Activated naive CD4-positive, alpha-beta T cell treated with anti-CD3 and anti-CD28 coated beads, Interleukin-2, amount 10 ng/mL, durations not matched to agents 7 days and 5 days (primary cell): ENCODE measurements at regions not wholly inside any gene's neighbourhood (a gene's known extent, or its start where the extent isn't known, plus 50 kb on each side); places are given as distances from the start of the nearest gene placed in this dataset.
"Not testable (repeated sequence)": the region's sequence is repeated elsewhere in the genome, so short reads cannot be mapped to it uniquely, and the experiment has no call there.

Experiments used
- CTCF ChIA-PET: fragments of 350-600 bp; sonication (Branson Sonifier 250); formaldehyde crosslinking; loops from one replicate; lab custom pipeline; 2021; ENCODE audit warnings: antibody characterized with exemption; lab: Charles Lee
- DNase-seq: peaks from one replicate; pipeline ENCODE4 v3.0.0-alpha.2; 2020
- H3K27ac Mint-ChIP-seq: one replicate; pipeline ENCODE4 v1.8.0; 2021; ENCODE audit warnings: mild to moderate bottlenecking, moderate library complexity, mixed read lengths
- H3K27me3 Mint-ChIP-seq: one replicate; pipeline ENCODE4 v1.8.0; 2021; ENCODE audit warnings: mild to moderate bottlenecking, mixed read lengths
- H3K36me3 Mint-ChIP-seq: one replicate; pipeline ENCODE4 v1.8.0; 2021; ENCODE audit warnings: mixed read lengths
- H3K4me1 Mint-ChIP-seq: one replicate; pipeline ENCODE4 v1.8.0; 2021; ENCODE audit warnings: mixed read lengths
- H3K4me3 Mint-ChIP-seq: one replicate; pipeline ENCODE4 v1.8.0; 2021; ENCODE audit warnings: mild to moderate bottlenecking, moderate library complexity, mixed read lengths
- H3K9me3 Mint-ChIP-seq: one replicate; pipeline ENCODE4 v1.8.0; 2021; ENCODE audit warnings: mixed read lengths

DNA sequence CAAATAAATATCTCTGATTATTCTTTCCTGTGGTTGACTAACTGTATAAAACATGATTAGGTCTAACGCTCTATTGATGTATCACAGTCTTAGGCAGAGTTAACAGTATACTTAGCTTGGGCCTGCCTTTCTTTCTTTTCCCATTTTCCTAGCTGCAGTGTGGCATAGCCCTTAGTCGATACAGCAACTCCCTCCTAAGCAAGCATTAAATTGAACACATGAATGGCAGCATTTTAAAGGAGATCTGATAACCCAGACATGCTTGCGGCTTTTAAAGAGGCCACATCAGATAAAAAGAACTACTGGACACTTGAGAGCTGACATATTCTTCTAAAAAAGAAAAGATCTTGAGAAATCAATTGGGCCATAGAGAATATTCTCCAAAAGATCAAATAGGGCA is 312.0 kb upstream of the TMPRSS15 start:
- DNase-seq, result no peak
- H3K27ac Mint-ChIP-seq, result no peak overlapping the region
- no peak overlapping the region for H3K4me3 Mint-ChIP-seq
- peaks cover 8% of the 10 kb centered on the region for H3K9me3 Mint-ChIP-seq
- H3K27me3 Mint-ChIP-seq, result no peaks in the 10 kb centered on the region
- CTCF ChIA-PET, result no interaction called here
- H3K4me1 Mint-ChIP-seq, result no peaks in the 10 kb centered on the region
- H3K36me3 Mint-ChIP-seq, result no peaks in the 10 kb centered on the region

DNA sequence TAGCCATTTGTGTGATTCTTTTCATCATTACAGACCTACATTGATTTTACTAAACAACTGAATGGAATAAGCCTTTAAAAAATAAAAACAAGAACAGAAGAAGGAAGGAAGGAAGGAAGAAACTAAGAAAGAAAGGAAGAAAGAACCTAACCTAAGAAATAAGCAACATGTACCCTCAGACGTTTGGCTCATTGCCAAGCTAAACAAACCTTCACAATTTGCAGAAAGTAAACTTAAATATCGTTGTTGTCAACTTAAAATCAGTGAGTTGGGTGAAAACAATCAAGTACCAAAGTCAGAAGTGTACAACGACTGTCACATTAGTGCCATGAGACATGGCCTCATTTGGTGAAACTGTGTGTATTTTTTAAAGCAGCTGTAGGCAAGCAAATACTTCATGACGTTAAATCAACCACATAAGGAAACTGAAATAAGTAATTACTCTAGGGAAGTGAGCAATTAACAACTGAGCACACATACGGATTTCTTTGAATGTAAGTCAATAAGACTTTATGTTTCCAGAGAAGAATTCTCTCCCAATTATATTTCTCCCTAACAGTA is 313.1 kb upstream of the TMPRSS15 start:
- Mint-ChIP-seq H3K4me3 (no peak overlapping the region), H3K4me1 (no peaks in the 10 kb centered on the region), H3K36me3 (no peaks in the 10 kb centered on the region), H3K27me3 (no peaks in the 10 kb centered on the region), H3K27ac (no peak overlapping the region), H3K9me3 (peaks cover 8% of the 10 kb centered on the region)
- no peak for DNase-seq
- CTCF ChIA-PET, result no interaction called here

DNA sequence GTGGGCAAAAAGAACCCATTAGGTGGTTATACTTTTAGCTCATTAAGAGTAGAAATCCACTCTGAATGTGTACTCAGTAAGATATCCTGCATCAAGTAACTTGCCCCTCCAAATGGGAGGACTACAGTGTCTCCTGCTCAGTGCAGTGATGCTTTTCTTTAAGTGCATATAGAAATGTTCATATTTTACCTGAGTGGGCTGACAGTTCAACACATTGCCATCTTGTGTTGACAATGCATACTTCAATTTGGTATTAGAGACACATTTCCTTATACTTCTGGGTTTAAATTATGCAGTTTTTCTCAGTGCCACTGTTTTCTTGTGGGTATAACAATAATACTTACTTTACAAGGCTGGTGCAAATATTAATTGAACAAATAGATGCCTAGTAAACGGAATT is 318.6 kb upstream of the TMPRSS15 start:
- Mint-ChIP-seq H3K27ac (no peak overlapping the region), H3K4me1 (no peaks in the 10 kb centered on the region), H3K27me3 (no peaks in the 10 kb centered on the region), H3K36me3 (no peaks in the 10 kb centered on the region), H3K9me3 (peaks cover 8% of the 10 kb centered on the region), H3K4me3 (no peak overlapping the region)
- no peak for DNase-seq
- CTCF ChIA-PET, result interaction anchor here (0.6 kb wide), 1 partner anchor 315 kb away, joined by 4 read pairs; no protein-coding TSS in a partner anchor

DNA sequence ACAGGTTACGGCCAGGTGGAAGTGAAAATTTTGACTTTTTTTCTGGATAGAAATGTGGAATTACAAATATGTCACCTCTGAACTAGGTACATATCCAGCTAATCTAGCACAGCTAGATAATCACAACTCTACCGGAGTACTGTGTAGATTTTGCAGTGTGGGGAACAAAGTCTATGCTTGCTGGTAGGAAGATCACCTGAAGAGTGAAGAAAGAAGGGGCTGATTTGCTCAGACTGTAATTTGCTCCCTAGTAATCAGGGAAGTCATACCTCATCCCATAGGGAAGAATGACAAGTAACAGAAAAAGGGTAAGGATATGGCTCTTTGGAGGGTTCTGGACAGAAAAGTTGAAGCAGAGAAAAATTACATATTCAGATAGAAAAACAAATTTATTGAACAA is 319.6 kb upstream of the TMPRSS15 start:
- no peak overlapping the region for H3K27ac Mint-ChIP-seq
- peaks cover 8% of the 10 kb centered on the region for H3K9me3 Mint-ChIP-seq
- H3K27me3 Mint-ChIP-seq, result no peaks in the 10 kb centered on the region
- no peak for DNase-seq
- H3K4me3 Mint-ChIP-seq, result no peak overlapping the region
- H3K4me1 Mint-ChIP-seq, result no peaks in the 10 kb centered on the region
- H3K36me3 Mint-ChIP-seq, result no peaks in the 10 kb centered on the region
- CTCF ChIA-PET, result no interaction called here

DNA sequence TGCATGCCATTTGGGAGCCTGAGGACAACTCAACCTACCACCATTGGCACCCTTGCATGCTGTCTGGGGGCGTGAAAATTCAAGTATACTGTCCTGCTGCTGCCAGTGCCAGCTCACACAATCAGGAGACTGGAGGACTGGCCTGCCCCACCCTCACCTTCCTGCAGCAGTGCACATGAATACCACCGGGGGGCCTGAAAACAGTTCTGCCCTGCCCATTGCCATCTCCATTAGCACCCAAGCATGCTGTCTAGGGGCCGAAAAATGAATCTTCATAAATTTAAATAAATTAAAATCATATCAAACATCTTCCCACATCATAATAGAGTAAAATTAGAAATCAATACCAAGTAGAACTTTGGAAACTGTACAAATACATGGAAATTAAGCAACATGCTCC is 322.1 kb upstream of the TMPRSS15 start:
- Mint-ChIP-seq H3K9me3 (peaks cover 8% of the 10 kb centered on the region), H3K4me1 (no peaks in the 10 kb centered on the region), H3K4me3 (no peak overlapping the region), H3K36me3 (no peaks in the 10 kb centered on the region), H3K27me3 (no peaks in the 10 kb centered on the region), H3K27ac (no peak overlapping the region)
- no peak for DNase-seq
- CTCF ChIA-PET, result no interaction called here

DNA sequence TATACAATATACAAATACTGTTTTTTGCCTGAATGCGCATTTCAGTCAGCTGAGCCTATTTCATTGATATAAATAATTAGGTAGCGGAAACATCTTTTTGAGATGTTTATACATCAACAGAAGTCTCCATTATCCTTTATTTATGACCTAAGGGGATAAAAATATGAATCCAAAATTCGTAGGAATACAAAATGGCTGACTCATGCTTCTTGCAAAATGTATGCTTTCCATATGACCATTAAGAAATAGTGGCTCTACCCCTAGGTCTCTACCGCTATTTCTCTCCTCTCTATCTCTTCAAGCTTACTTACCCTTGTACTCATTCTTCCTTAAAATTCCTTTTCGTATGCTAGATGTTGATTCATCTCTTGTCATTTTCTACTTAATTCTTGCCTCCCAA is 338.4 kb upstream of the TMPRSS15 start:
- Mint-ChIP-seq H3K27ac (no peak overlapping the region), H3K9me3 (peaks cover 3% of the 10 kb centered on the region), H3K36me3 (no peaks in the 10 kb centered on the region), H3K27me3 (no peaks in the 10 kb centered on the region), H3K4me1 (no peaks in the 10 kb centered on the region), H3K4me3 (no peak overlapping the region)
- no peak for DNase-seq
- CTCF ChIA-PET, result no interaction called here

DNA sequence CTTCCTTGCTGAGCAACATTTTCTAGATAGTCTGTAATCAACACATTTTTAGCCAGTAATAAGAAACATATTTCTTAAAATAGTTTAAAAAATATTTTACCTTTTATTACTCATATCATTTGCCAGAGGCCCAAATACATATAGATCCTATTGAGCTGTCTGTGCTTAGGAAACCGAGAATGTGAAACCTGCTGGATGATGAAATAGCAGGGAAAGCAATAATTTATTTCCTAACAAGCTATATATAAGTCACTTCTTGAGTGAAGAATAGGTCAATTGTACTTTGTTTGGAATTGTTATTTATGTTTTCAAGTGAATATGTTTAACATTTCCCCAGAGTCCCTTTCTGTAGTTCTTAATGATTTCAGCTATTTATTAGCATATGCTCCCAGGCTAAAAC is 339.9 kb upstream of the TMPRSS15 start:
- H3K4me3 Mint-ChIP-seq, result no peak overlapping the region
- CTCF ChIA-PET, result interaction anchor here (1.2 kb wide), 1 partner anchor 9 kb away, joined by 3 read pairs; no protein-coding TSS in a partner anchor
- H3K36me3 Mint-ChIP-seq, result no peaks in the 10 kb centered on the region
- H3K4me1 Mint-ChIP-seq, result no peaks in the 10 kb centered on the region
- DNase-seq, result no peak
- no peak overlapping the region for H3K27ac Mint-ChIP-seq
- H3K27me3 Mint-ChIP-seq, result no peaks in the 10 kb centered on the region
- peaks cover 3% of the 10 kb centered on the region for H3K9me3 Mint-ChIP-seq

DNA sequence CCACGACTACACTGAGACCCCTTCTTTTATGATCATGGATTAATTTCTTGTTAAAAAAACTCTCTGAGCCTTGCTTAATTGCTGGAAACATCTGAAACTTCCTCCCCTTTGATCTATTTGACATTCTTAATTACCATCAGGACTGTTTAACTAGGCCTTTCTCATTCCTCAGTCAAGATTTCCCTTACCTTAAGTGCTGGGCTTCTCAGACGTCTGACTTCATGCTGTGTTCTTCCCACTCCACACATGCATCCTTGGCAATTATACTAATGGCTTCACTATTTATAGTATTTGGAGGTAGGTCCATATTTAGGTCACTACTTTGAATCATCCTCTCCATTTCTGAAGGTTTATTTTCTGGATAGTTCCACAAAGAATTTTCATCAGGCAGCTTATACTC is 341.3 kb upstream of the TMPRSS15 start:
- H3K27ac Mint-ChIP-seq, result no peak overlapping the region
- H3K4me3 Mint-ChIP-seq, result no peak overlapping the region
- DNase-seq, result no peak
- CTCF ChIA-PET, result no interaction called here
- H3K36me3 Mint-ChIP-seq, result no peaks in the 10 kb centered on the region
- H3K4me1 Mint-ChIP-seq, result no peaks in the 10 kb centered on the region
- H3K27me3 Mint-ChIP-seq, result no peaks in the 10 kb centered on the region
- H3K9me3 Mint-ChIP-seq, result peaks cover 8% of the 10 kb centered on the region

DNA sequence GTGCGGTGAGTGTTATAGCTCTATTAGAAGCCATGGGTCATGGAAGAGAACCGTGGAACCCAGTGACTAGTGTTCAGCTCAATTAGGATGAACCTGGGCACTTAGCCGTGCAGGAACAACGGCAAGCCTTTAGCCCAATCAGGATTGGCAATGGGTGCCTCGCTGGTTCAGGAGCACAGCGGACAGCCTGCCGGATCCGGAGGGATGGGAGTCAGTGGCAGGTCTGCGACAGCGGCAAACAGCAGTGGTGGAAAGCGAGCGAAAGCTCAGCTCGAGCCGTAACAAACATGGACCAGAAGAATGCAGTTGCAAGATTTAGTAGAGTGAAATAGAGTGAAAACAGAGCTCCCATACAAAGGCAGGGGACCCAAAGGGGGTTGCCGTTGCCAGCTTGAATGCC is 349.3 kb upstream of the TMPRSS15 start:
- CTCF ChIA-PET, result interaction anchor here (0.8 kb wide), 1 partner anchor 9 kb away, joined by 3 read pairs; no protein-coding TSS in a partner anchor
- H3K4me1 Mint-ChIP-seq, H3K4me3 Mint-ChIP-seq, DNase-seq, H3K27ac Mint-ChIP-seq, H3K27me3 Mint-ChIP-seq, H3K36me3 Mint-ChIP-seq: not testable (repeated sequence)
- peaks cover 29% of the 10 kb centered on the region for H3K9me3 Mint-ChIP-seq

DNA sequence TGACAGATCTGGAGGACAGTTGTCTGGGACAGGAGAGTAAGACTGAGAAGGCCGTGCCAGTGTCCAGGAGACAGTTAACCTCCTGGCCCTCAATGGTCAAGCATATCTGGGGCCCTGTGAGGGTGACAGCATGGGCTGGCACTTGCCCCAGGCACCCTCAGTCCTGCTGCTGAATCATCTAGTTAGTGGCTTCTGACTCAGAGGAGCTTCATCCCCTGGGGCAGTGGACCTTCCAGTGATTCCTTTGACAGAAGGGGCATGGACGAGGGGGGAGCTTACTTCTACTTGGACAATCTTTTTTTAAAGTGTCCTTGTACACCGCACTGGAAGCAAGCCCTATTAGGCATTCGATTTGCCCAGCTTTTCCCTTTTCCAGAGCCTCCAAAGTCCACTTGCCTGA is 352.7 kb upstream of the TMPRSS15 start:
- H3K4me3 Mint-ChIP-seq, DNase-seq, H3K27me3 Mint-ChIP-seq, H3K4me1 Mint-ChIP-seq, CTCF ChIA-PET, H3K27ac Mint-ChIP-seq, H3K36me3 Mint-ChIP-seq: not testable (repeated sequence)
- peaks cover 22% of the 10 kb centered on the region for H3K9me3 Mint-ChIP-seq

DNA sequence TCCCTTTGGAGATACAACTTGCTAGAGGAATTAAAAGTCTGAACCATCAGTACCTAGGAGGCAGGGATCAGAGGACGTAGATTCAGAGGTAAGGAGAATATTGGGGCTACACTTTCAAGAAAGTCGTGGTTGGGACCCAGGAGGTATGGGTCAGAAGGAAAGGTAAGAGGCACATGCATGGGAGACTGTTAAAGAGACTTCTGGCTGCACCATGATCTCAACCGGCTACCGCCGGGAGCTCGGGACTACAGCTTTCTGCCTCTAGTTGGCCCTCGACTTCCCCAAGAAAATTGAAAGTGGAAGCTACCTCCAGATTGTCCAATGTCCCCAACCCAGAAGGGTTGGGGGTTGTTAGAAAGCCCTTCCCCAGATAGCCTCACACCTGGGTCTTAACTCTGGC is 355.7 kb upstream of the TMPRSS15 start:
- peaks cover 18% of the 10 kb centered on the region for H3K9me3 Mint-ChIP-seq
- no peaks in the 10 kb centered on the region for H3K4me1 Mint-ChIP-seq
- CTCF ChIA-PET, result no interaction called here
- H3K27me3 Mint-ChIP-seq, result no peaks in the 10 kb centered on the region
- no peak for DNase-seq
- H3K27ac Mint-ChIP-seq, result no peak overlapping the region
- no peak overlapping the region for H3K4me3 Mint-ChIP-seq
- H3K36me3 Mint-ChIP-seq, result no peaks in the 10 kb centered on the region

DNA sequence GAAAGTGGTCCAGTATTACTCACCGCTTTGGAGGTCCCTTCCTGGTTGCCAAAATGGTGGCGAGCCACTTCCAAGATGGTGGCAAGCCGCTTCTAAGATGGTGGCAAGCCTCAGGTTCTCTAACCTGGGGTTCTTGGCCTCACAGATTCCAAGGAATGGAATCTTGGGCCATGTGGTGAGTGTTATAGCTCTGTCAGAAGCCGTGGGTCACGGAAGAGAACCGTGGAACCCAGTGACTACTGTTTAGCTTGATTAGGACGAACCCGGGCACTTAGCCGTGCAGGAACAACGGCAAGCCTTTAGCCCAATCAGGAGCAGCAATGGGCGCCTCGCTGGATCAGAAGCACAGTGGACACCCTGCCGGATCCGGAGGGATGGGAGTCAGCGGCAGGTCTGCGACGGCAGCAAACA is 356.2 kb upstream of the TMPRSS15 start:
- no peak for DNase-seq
- CTCF ChIA-PET, result no interaction called here
- Mint-ChIP-seq H3K27me3 (no peaks in the 10 kb centered on the region), H3K9me3 (peaks cover 18% of the 10 kb centered on the region), H3K36me3 (no peaks in the 10 kb centered on the region), H3K4me1 (no peaks in the 10 kb centered on the region), H3K27ac (no peak overlapping the region), H3K4me3 (no peak overlapping the region)

DNA sequence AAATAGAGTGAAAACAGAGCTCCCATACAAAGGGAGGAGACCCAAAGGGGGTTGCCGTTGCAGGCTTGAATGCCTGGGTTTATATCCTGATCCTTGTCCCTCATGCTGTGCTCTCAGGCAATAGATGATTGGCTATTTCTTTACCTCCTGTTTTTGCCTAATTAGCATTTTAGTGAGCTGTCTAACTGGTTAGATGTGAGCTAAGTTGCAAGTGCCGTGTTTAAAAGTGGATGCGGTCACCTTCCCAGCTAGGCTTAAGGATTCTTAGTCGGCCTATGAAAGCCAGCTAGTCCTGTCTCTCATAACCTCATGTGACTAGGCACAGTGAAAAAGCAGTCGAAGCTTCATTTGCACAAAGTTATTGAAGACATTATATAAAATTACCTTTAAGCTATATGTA is 356.7 kb upstream of the TMPRSS15 start:
- DNase-seq, result no peak
- no peak overlapping the region for H3K27ac Mint-ChIP-seq
- CTCF ChIA-PET, result no interaction called here
- peaks cover 21% of the 10 kb centered on the region for H3K9me3 Mint-ChIP-seq
- H3K4me1 Mint-ChIP-seq, result no peaks in the 10 kb centered on the region
- no peaks in the 10 kb centered on the region for H3K36me3 Mint-ChIP-seq
- H3K27me3 Mint-ChIP-seq, result no peaks in the 10 kb centered on the region
- no peak overlapping the region for H3K4me3 Mint-ChIP-seq

DNA sequence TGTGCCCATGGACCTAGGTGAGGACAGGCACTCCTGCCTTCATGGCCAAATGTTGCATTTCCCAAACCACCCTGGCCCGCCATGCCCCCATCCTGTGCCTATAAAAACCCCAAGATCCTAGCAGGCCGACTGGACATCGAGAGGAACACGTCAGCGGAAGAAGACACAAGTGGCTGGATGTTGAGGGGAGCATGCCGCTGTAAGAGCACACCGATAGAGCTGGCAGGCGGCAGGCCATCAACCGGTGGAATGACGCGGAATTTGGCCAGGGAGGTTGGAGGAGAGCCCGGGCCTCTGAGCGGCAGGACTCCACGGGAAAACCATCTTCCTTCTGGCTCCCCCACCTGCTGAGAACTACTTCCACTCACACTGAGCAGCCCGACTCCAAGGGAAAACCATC is 361.1 kb upstream of the TMPRSS15 start:
- DNase-seq, result no peak
- CTCF ChIA-PET, result no interaction called here
- Mint-ChIP-seq H3K9me3 (peaks cover 16% of the 10 kb centered on the region), H3K4me3 (no peak overlapping the region), H3K4me1 (no peaks in the 10 kb centered on the region), H3K27me3 (no peaks in the 10 kb centered on the region), H3K27ac (no peak overlapping the region), H3K36me3 (no peaks in the 10 kb centered on the region)

DNA sequence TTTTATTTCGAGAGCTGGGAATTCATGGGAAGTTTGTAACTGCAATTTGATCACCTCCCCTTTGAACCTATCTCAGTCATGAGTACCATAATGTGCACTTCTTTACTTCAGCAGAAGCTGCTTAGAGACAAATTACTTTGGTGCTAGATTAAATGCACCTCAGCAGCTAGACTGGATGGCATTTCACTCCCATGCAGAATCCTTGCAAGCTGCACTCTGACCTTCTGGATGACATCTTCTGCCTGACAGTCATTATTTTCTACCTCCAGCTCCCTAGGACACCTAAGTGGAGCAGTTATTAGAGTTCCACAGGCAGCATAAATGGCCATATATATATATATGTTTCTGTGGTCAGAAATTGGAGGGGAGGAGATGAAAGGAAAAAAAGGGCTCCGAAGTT is 366.0 kb upstream of the TMPRSS15 start:
- CTCF ChIA-PET, result no interaction called here

More for the DNA sequence above, 366.0 kb upstream of the TMPRSS15 start:
- H3K4me1 Mint-ChIP-seq, result no peaks in the 10 kb centered on the region
- no peak overlapping the region for H3K27ac Mint-ChIP-seq
- H3K4me3 Mint-ChIP-seq, result no peak overlapping the region
- H3K27me3 Mint-ChIP-seq, result no peaks in the 10 kb centered on the region
- DNase-seq, result no peak
- peaks cover 8% of the 10 kb centered on the region for H3K9me3 Mint-ChIP-seq
- H3K36me3 Mint-ChIP-seq, result no peaks in the 10 kb centered on the region
